Right forelimb (tissue), 1 donor: ENCODE measurements at regions not wholly inside any gene's neighbourhood (a gene's known extent, or its start where the extent isn't known, plus 50 kb on each side); places are given as distances from the start of the nearest gene placed in this dataset.

Source experiments
- DNase-seq: peaks from one replicate; pipeline ENCODE4 v3.0.0-alpha.2; 2018

GRCh38 chr2:12063210-12063609 lies 316.8 kb downstream of the LPIN1 start:
- no peak for DNase-seq

DNA sequence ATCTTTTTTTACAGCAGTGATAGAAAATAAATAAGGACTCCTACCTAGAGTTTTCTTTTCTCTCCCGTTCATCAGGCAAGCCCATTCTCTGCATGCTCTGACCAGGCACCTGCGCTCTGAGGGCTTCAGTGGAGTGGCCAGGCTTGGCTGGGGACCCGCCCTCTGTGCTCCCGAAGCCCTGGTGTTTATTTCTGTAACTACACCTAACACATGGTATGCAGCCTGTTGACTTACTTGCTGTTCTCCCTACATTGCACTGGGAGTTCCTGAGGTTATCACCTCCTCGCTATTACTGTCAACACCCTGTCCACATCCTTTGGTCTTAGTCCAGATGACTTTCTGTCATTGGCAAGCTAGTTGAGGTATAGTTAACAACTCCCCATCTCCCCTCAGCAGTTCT lies 317.7 kb downstream of the LPIN1 start:
- no peak for DNase-seq

GRCh38 chr2:12066116-12066515 lies 319.7 kb downstream of the LPIN1 start:
- no peak for DNase-seq

DNA sequence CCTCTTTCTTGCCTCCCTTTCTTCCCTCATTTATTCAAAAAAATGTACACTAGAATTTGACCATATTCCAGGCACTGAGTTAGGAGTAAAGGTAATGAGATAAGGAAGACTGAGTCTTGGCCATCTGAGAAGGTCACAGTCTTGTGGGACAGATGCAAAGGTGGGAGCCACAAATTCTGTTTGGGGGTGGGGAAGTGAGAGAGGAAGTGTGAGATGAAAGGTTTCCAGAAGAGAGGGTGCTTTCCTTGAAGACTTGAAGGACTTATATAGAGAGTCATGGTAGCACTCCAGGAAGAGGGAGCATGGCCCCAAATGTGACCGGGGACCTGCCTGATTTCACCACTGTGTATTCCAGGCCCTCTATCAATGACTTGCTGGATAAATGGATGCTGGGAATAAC lies 320.6 kb downstream of the LPIN1 start:
- DNase-seq = no peak

DNA sequence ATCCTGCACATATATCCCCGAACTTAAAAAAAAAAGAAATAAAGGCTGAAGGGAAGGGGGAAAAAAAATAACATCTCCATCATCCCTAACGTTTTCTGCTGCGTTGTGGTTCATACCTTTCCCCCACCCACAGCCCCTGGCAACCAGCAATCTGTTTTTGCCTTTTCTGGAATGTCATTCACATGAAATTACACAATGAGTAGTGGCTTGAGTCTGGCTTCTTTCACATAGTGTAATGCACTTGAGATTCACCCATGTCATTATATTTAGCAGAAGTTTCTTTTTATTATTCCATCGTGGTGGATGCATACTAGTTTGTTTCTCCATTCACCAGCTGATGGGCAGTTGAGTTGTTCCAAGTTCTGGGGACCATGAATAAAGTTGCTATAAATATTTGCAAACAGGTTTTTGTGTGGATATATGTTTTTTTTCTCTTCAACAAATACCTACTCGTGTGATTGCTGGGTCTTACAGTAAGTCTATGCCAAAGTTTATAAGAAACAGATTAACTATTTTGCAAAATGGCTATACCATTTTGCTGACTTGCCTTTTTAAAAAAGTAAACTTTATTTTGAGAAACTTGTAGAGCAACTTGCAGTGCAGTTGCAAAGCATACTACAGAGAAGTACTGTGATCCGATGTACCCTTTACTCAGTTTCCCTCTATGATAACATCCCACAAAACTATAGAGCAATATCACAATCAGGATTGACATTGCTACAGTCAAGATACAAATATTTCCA lies 322.5 kb downstream of the LPIN1 start:
- no peak for DNase-seq

DNA sequence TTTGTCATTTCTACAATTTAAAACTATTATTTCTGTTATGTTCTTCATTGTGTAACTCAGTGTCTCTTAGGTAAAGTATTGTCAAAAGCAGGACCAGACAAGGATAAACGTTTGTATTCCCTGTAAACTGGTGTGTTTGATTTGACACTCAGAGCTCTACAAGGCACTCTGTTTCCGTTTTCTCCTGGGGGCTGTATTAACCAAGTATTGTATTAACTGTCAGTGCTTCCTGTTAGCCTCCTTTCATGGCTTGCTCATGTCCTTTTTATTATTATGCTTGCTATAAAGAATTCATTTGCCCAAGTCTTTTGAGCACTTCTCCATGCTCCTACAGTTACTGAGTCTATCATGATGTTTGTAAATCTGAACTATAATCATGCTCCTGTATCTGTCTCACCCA lies 323.7 kb downstream of the LPIN1 start:
- no peak for DNase-seq

GRCh38 chr2:12070581-12070980 lies 324.1 kb downstream of the LPIN1 start:
- no peak for DNase-seq

- no peak for DNase-seq
Observed at GRCh38 chr2:12071318-12071717, 324.9 kb downstream of the LPIN1 start.

GRCh38 chr2:12073217-12073852 lies 326.9 kb downstream of the LPIN1 start:
- no peak for DNase-seq

- DNase-seq = no peak
Observed at GRCh38 chr2:12074126-12074844, 327.9 kb downstream of the LPIN1 start.

- DNase-seq = no peak
Observed at GRCh38 chr2:12074845-12075217, 328.4 kb downstream of the LPIN1 start.

- DNase-seq = no peak
Observed at GRCh38 chr2:12075603-12076002, 329.2 kb downstream of the LPIN1 start.

GRCh38 chr2:12076810-12077209 lies 330.4 kb downstream of the LPIN1 start:
- DNase-seq = no peak

GRCh38 chr2:12080360-12080759 lies 333.9 kb downstream of the LPIN1 start:
- DNase-seq = no peak

DNA sequence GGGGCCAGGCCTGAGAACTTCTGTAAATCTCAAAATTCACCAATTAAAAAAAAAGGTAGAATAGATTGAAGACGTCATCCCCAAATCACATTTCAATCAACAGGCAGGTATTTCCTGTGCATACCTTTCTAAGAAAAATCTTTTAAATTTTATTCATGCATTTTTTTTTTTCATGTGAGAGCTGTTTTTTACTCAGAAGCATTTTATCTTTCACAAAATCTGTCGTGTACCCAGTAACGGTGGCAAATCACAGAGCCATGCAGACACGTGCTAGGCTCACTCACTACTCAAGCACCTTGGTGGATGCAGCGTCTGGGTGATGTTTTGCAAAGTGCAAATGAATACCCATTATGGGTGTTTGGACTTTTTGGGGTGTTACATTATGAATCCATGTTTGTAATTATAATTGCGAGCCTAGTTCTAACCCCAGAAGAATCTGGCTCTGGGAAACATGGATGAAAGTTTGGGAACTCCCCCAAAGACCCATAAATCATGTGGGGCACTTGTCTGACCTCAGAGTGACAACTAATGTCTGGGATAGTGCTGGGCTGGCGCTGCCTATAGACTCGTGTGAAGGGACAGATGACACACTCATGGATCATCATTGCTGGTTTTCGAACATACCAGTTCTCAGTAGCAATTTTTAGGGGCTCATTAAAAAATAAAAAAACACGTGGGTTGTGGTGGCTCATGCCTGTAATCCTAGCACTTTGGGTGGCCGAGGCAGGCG lies 335.2 kb downstream of the LPIN1 start:
- DNase-seq = no peak

GRCh38 chr2:12083081-12083581 lies 336.7 kb downstream of the LPIN1 start:
- no peak for DNase-seq

DNA sequence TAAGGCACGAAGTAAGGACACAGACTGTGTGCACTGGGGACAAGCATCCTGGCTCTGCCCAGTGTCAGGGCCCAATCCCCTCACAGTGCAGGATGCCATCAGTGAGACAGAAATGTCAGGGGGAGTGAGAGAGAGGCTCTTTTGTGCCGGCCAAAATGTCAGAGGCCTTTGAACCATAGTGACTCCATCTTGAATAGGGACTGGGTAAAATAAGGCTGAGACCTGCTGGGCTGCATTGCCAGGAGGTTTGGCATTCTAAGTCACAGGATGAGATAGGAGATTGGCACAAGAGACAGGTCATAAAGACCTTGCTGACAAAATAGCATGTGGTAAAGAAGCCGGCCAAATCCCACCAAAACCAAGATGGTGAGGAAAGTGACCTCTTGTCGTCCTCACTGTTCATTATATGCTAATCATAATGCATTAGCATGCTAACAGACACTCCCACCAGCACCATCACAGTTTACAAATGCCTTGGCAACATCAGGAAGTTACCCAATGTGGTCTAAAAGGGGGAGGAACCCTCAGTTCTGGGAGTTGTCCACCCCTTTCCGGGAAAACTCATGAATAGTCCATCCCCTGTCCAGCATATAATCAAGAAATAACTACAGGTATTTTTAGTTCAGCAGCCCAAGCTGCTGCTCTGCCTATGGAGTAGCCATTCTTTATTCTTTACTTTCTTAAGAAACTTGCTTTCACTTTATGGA lies 337.4 kb downstream of the LPIN1 start:
- DNase-seq = no peak

GRCh38 chr2:12087175-12087574 lies 340.7 kb downstream of the LPIN1 start:
- DNase-seq = no peak

GRCh38 chr2:12087671-12088380 lies 341.4 kb downstream of the LPIN1 start:
- DNase-seq = no peak

DNA sequence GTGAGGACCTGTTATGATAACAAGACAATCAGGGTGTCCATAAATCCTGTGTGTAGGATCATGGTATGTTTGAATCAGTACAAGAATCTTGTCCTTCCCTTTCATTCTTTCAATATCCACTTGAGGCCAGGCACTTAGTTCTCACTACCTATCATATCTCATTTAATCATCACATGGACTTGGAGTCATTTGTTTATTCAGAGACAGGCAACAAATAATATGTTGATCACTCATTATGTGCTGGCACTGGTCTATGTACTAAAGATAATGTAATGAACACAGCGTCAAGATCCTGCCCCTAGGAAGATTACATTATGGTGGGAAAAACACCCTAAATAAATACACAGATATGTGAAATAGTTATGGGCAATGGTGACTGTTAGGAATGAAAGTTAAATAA lies 342.6 kb downstream of the LPIN1 start:
- no peak for DNase-seq

- no peak for DNase-seq
Observed at GRCh38 chr2:12089496-12089895, 343.1 kb downstream of the LPIN1 start.

DNA sequence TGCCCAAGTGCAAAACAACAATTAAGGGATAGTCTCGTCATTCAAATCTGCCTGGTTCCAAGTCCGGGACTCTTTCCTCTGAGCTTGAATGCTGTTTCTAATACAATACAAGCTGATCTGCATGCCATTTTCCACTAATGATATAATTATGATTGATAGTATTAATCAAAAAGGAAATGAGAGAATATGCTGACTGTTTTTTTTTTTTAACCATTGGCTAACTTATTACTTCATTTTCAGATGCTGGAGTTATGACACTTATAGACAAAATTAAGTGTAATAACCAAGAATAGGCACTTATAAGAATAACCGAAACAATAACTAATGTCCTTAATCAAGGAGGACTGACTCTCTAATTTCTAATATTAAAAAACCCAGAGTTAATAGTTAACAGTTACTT lies 343.6 kb downstream of the LPIN1 start:
- DNase-seq = no peak
